RWPE2 (cell line): ENCODE measurements at regions not wholly inside any gene's neighbourhood (a gene's known extent, or its start where the extent isn't known, plus 50 kb on each side); places are given as distances from the start of the nearest gene placed in this dataset.

Experiments used
- ATAC-seq: fragments of 200-7000 bp; cut with Tn5 transposase; 3 replicates; pipeline ENCODE4 v1.9.1; 2021; ENCODE audit warnings: low read depth
- DNase-seq: peaks from one replicate; pipeline ENCODE4 v3.0.0-alpha.2; 2020; ENCODE audit warnings: low spot score
- H3K27ac ChIP-seq: fragments of 450-650 bp; 2 replicates; pipeline ENCODE4 v1.5.1; 2017; ENCODE audit warnings: mild to moderate bottlenecking; ENCODE audit not compliant: poor library complexity, severe bottlenecking
- H3K27me3 ChIP-seq: fragments of 250-450 bp; sonication (Bioruptor Pico); 2 replicates; pipeline ENCODE4 v1.5.1; 2021; ENCODE audit warnings: mild to moderate bottlenecking, moderate library complexity; ENCODE audit not compliant: insufficient read depth, poor library complexity, severe bottlenecking
- H3K36me3 ChIP-seq: fragments of 250-450 bp; sonication (Bioruptor Pico); 2 replicates; pipeline ENCODE4 v1.5.1; 2020; ENCODE audit warnings: low read depth, mild to moderate bottlenecking, moderate library complexity
- H3K4me1 ChIP-seq: fragments of 250-450 bp; sonication (Bioruptor Pico); 2 replicates; pipeline ENCODE4 v1.5.1; 2021; ENCODE audit warnings: mild to moderate bottlenecking, moderate library complexity; ENCODE audit not compliant: insufficient read depth, poor library complexity, severe bottlenecking
- H3K4me3 ChIP-seq: fragments of 250-450 bp; sonication (Bioruptor Pico); 2 replicates; pipeline ENCODE4 v1.5.1; 2021; ENCODE audit warnings: mild to moderate bottlenecking, moderate library complexity; ENCODE audit not compliant: severe bottlenecking
- H3K9me3 ChIP-seq: fragments of 250-450 bp; sonication (Bioruptor Pico); 2 replicates; pipeline ENCODE4 v1.5.1; 2021; ENCODE audit warnings: mild to moderate bottlenecking, moderate library complexity; ENCODE audit not compliant: severe bottlenecking
- TF ChIP-seq, protein P1 (sequence below): fragments of 450-650 bp; IDR thresholded peaks from one replicate; pipeline ENCODE4 v1.5.1; 2017; ENCODE audit warnings: mild to moderate bottlenecking, moderate library complexity; ENCODE audit not compliant: poor library complexity, severe bottlenecking

GRCh38 chr3:10581716-10582115 is 76.3 kb upstream of the ATP2B2 start:
- ATAC-seq: no peak
- Histone ChIP-seq H3K27ac (no peak overlapping the region), H3K4me1 (no peaks in the 10 kb centered on the region), H3K9me3 (no peaks in the 10 kb centered on the region), H3K27me3 (peaks cover 8% of the 10 kb centered on the region), H3K4me3 (no peak overlapping the region), H3K36me3 (no peaks in the 10 kb centered on the region)
- no peak for DNase-seq
- TF ChIP-seq, protein P1, sequence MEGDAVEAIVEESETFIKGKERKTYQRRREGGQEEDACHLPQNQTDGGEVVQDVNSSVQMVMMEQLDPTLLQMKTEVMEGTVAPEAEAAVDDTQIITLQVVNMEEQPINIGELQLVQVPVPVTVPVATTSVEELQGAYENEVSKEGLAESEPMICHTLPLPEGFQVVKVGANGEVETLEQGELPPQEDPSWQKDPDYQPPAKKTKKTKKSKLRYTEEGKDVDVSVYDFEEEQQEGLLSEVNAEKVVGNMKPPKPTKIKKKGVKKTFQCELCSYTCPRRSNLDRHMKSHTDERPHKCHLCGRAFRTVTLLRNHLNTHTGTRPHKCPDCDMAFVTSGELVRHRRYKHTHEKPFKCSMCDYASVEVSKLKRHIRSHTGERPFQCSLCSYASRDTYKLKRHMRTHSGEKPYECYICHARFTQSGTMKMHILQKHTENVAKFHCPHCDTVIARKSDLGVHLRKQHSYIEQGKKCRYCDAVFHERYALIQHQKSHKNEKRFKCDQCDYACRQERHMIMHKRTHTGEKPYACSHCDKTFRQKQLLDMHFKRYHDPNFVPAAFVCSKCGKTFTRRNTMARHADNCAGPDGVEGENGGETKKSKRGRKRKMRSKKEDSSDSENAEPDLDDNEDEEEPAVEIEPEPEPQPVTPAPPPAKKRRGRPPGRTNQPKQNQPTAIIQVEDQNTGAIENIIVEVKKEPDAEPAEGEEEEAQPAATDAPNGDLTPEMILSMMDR: no peak

GRCh38 chr3:10582733-10583132 is 77.3 kb upstream of the ATP2B2 start:
- Histone ChIP-seq H3K27me3 (peaks cover 8% of the 10 kb centered on the region), H3K4me1 (no peaks in the 10 kb centered on the region), H3K4me3 (no peak overlapping the region), H3K9me3 (no peaks in the 10 kb centered on the region), H3K27ac (no peak overlapping the region), H3K36me3 (no peaks in the 10 kb centered on the region)
- no peak for DNase-seq
- ATAC-seq: no peak
- TF ChIP-seq, protein P1: no peak

GRCh38 chr3:10583798-10584708 is 78.7 kb upstream of the ATP2B2 start:
- no peak for ATAC-seq
- H3K27ac ChIP-seq: no peak overlapping the region
- no peaks in the 10 kb centered on the region for H3K9me3 ChIP-seq
- H3K27me3 ChIP-seq: peaks cover 8% of the 10 kb centered on the region
- no peaks in the 10 kb centered on the region for H3K36me3 ChIP-seq
- no peak overlapping the region for H3K4me3 ChIP-seq
- TF ChIP-seq, protein P1: no peak
- no peak for DNase-seq
- H3K4me1 ChIP-seq: no peaks in the 10 kb centered on the region

- Histone ChIP-seq H3K9me3 (no peaks in the 10 kb centered on the region), H3K4me3 (no peak overlapping the region), H3K36me3 (no peaks in the 10 kb centered on the region), H3K4me1 (no peaks in the 10 kb centered on the region), H3K27me3 (peaks cover 8% of the 10 kb centered on the region), H3K27ac (no peak overlapping the region)
- TF ChIP-seq, protein P1: no peak
- DNase-seq (no peak), ATAC-seq (no peak)
Observed at GRCh38 chr3:10585945-10586344, 80.6 kb upstream of the ATP2B2 start.

DNA sequence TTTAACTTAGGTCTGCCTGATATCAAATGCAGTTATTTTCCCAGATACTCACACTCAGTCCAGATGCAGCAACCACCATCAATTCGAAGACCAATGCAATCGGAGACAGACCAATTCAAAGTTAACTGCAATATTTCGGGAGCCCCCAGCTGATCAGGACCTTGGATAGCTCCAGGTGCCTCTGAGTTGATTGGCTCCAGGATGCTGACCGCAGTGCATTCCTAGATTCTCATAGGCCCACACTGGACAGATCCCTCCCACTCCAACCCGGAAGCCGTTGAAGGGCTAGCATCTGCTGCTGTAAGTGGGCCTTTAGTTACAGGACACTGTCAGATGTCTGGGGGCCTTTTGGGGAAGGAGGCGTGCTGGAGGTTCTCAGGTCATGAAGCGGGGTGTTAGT is 89.5 kb upstream of the ATP2B2 start:
- H3K27ac ChIP-seq: no peak overlapping the region
- H3K36me3 ChIP-seq: no peaks in the 10 kb centered on the region
- ATAC-seq (peak; percentile 80), DNase-seq (no peak)
- TF ChIP-seq, protein P1: no peak
- no peaks in the 10 kb centered on the region for H3K4me1 ChIP-seq
- H3K4me3 ChIP-seq: no peak overlapping the region
- H3K9me3 ChIP-seq: no peaks in the 10 kb centered on the region
- no peaks in the 10 kb centered on the region for H3K27me3 ChIP-seq
